GM18870 (cell line): ENCODE measurements at regions not wholly inside any gene's neighbourhood (a gene's known extent, or its start where the extent isn't known, plus 50 kb on each side); places are given as distances from the start of the nearest gene placed in this dataset.
"Not testable (repeated sequence)": the region's sequence is repeated elsewhere in the genome, so short reads cannot be mapped to it uniquely, and the experiment has no call there.

Experiments
- ATAC-seq: cut with Tn5 transposase; IDR thresholded peaks from one replicate; pipeline ENCODE4 v1.9.1; 2021; ENCODE audit warnings: moderate library complexity; ENCODE audit not compliant: unreplicated experiment

DNA sequence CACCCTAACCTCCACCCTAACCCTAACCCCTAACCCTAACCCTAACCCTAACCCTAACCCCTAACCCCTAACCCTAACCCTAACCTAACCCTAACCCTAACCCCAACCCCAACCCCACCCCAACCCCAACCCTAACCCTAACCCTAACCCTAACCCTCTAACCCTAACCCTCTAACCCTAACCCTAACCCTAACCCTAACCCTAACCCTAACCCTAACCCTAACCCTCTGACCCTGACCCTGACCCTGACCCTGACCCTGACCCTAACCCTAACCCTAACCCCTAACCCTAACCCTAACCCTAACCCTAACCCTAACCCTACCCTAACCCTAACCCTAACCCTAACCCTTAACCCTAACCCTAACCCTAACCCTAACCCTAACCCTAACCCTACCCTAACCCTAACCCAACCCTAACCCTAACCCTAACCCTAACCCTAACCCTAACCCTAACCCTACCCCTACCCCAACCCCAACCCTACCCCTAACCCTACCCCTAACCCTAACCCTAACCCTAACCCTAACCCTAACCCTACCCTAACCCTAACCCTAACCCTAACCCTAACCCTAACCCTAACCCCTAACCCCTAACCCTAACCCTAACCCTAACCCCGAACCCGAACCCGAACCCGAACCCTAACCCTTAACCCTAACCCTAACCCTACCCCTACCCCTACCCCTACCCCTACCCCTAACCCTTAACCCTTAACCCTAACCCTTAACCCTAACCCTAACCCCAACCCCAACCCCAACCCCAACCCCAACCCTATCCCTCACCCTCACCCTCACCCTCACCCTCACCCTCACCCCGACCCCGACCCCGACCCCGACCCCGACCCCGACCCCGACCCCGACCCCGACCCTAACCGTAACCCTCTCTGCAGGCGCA is 186.2 kb upstream of the CHL1 start:
- not testable (repeated sequence) for ATAC-seq

- ATAC-seq: no peak
These were observed 184.8 kb upstream of the CHL1 start for GRCh38 chr3:11734-12133.

GRCh38 chr3:14652-15051 is 181.9 kb upstream of the CHL1 start:
- no peak for ATAC-seq

DNA sequence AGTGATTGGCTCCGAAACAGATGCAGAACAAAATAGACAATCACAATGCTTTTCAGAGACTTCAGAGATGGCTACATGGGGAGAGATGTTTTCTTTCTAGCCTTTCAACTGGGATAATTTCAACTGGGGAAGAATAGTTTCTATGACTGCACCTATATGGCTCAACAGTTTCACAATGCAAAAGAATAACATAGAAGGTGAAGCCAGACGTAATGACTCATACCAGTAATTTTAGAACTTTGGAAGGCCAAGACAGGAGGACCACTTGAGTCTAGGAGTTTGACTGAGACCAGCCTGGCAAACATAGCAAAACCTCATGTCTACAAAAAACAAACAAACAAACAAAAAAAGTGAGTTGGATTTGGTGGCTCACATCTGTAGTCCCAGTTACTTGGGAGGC is 180.2 kb upstream of the CHL1 start:
- no peak for ATAC-seq

DNA sequence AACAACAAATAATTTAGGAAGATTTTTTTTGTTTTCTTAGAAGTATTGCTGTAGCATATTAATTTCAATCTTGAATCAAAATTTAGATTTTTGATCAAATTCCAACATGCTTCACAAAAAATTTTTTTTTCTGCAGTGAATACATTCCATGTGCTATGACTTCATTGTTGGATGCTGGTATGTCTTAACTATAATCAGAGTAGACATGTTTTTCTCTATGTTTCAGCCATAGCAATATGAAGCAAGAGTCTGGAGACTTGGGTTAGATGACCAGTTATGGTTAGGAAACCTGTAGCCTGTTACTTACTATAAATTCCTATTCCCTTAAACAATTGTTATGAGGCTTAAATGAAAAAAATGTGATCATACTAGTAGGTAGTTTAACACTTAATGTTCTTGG is 176.1 kb upstream of the CHL1 start:
- no peak for ATAC-seq

DNA sequence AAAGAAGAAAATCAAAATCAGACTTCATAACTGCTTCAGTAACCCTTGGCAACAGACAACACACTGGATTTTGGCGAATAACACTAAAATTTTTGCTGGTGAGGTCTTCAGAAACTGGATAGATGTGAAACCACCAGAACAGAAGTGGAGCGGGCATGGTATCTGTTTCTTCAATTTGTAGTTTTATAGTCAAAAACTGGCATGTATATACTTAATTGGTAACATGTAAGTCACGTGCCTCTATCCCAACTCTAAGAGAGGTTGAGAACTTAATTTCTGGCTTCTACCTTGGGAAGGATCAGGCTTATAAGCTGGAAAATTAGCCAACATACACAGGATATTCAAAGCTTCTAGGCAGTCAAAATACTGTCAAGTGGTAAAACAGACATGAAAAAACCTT is 172.6 kb upstream of the CHL1 start:
- no peak for ATAC-seq

DNA sequence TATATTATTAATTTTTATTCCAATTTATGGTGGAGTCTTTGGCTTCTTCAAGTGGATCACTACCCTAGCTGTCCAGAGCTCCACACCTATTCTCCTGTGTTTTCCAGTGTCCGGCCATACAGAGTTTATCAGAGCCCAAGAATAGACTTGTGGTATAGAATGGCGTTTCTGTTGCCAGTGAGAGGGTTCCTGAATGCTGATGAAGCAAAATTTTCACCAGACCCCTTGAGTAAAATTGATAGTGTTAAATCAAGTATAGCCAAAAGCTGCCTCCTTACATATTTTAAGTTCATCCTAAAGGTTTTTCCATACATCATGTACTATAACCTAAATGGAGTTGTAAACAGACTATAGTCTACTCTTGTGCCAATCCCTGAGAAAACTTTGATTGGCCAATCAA is 171.5 kb upstream of the CHL1 start:
- ATAC-seq: no peak

- ATAC-seq: not testable (repeated sequence)
These were observed 160.6 kb upstream of the CHL1 start for GRCh38 chr3:35985-36384.

DNA sequence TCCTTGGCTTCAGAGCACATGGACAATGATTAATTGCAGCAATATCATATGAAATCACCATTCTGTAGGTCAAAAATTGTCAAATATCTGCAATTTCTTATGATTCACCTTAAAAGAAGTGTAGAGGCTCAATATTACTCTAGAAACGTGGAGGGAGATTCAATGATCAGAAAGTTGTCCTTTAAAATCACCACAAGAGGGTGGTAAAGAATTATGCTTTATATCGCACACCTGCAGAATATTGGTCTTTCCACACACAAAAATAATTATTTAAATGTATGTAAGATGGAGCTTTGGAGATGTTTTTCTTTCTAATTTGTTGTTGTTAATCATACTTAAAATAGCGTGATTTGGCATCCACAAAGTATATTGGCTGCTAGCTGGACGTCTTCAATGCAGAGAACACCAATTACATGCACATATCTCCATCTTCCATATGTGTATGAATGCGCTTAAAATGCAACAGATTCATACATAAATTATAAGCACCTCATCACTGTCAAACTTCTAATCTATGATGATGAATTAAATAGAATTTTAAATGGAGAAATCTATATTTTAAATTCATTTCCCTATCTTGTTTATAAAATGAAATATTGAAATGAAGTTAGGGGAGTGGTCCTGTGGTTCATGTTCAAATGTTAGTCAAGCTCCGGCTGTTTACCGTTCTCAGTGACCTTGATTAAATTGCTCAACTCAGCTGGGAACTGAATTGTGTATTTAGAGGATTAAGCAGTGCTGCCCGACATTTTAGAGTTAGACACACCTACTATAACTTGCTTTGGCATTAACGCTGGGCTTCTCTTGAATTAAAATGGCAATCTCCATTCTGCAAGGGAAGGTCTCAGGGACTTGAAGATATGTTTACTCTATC is 153.5 kb upstream of the CHL1 start:
- ATAC-seq: peak; percentile 59

- ATAC-seq: no peak
These were observed 152.4 kb upstream of the CHL1 start for GRCh38 chr3:44028-44676.

DNA sequence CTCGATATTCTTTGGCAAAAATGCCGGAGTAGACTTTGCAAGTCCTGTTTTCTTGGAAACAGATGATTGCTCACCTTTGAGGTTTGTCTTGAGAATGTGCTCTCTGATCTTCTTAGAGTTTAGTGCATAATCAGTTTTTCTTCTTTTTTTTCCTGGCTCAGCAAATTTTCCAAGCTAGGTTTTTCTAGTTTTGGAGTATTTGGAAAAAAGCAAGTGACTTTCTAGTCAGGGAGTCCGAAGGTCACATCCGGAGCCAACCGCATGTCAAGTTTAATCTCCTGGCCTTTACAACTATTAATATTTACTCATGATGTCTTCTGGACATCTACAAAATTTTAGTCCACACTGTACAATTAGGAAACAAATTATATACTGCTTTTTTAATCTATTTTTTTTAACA is 151.6 kb upstream of the CHL1 start:
- not testable (repeated sequence) for ATAC-seq

- no peak for ATAC-seq
These were observed 150.0 kb upstream of the CHL1 start for GRCh38 chr3:46576-46975.

GRCh38 chr3:53441-53840 is 143.1 kb upstream of the CHL1 start:
- ATAC-seq: not testable (repeated sequence)

GRCh38 chr3:54240-54639 is 142.3 kb upstream of the CHL1 start:
- ATAC-seq: no peak

GRCh38 chr3:56672-57071 is 139.9 kb upstream of the CHL1 start:
- ATAC-seq: no peak

GRCh38 chr3:59854-60253 is 136.7 kb upstream of the CHL1 start:
- ATAC-seq: no peak

GRCh38 chr3:63095-63765 is 133.3 kb upstream of the CHL1 start:
- ATAC-seq: no peak

GRCh38 chr3:69690-70089 is 126.9 kb upstream of the CHL1 start:
- ATAC-seq: no peak

- ATAC-seq: no peak
These were observed 123.8 kb upstream of the CHL1 start for GRCh38 chr3:72776-73175.

GRCh38 chr3:73271-73670 is 123.3 kb upstream of the CHL1 start:
- ATAC-seq: no peak

DNA sequence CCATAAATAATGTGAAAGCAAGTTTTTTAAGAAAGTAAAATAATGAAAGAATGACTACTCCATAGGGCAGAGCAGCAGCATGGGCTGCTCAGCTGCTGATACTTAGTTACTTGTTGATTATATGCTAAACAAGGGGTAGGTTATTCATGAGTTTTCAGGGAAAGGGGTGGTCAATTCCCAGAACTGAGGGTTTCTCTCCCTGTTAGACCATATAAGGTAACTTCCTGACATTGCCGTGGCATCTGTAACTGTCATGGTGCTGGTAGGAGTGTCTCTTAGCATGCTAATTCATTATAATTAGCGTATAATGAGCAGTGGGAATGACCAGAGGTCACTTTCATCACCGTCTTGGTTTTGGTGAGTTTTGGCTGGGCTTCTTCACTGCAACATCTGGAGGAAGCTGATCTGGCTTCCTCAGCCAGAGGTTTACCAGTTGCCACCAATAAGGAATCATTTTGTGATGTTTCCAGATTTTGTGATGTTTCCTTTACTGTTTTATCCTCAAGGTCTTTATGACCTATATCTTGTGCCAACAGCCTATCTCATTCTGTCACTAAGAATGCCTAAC is 121.8 kb upstream of the CHL1 start:
- ATAC-seq: no peak
